Lung (tissue), 11 donors: ENCODE measurements at regions not wholly inside any gene's neighbourhood (a gene's known extent, or its start where the extent isn't known, plus 50 kb on each side); places are given as distances from the start of the nearest gene placed in this dataset.
A peak's percentile ranks its signal among the peaks of the same experiment; 100 is the strongest.

Experiments used
- ATAC-seq: fragments of 200-7000 bp; cut with Tn5 transposase; one replicate; pipeline ENCODE4 v1.9.1; 2020; ENCODE audit warnings: moderate number of reproducible peaks; ENCODE audit not compliant: insufficient read depth, low FRiP score
- DNase-seq, 3 donors: peaks; one replicate each; pipeline ENCODE4 v3.0.0-alpha.2; 2013 to 2017
- H3K27ac ChIP-seq, 2 donors: one replicate each; pipeline ENCODE4 v1.5.1; 2013; ENCODE audit warnings: mild to moderate bottlenecking in 2 of 2, moderate library complexity in 2 of 2, control low read depth in 1 of 2, inconsistent platforms in 1 of 2, low read depth in 1 of 2, low read length in 1 of 2
- H3K27me3 ChIP-seq, 3 donors: one replicate each; pipeline ENCODE4 v1.5.1; 2013; ENCODE audit warnings: low read length in 2 of 3; ENCODE audit not compliant: control insufficient read depth in 3 of 3, insufficient read depth in 3 of 3
- H3K36me3 ChIP-seq, 4 donors: one replicate each; pipeline ENCODE4 v1.5.1; 2013; ENCODE audit warnings: low read length in 4 of 4, mild to moderate bottlenecking in 1 of 4, moderate library complexity in 1 of 4; ENCODE audit not compliant: control insufficient read depth in 4 of 4, insufficient read depth in 4 of 4
- H3K4me1 ChIP-seq, 5 donors: one replicate each; pipeline ENCODE4 v1.5.1; 2013; ENCODE audit warnings: low read length in 5 of 5, mild to moderate bottlenecking in 2 of 5, moderate library complexity in 1 of 5; ENCODE audit not compliant: control insufficient read depth in 5 of 5, insufficient read depth in 5 of 5
- H3K4me3 ChIP-seq: one replicate; pipeline ENCODE4 v1.5.1; 2013; ENCODE audit warnings: mild to moderate bottlenecking, control low read depth, moderate library complexity
- H3K9ac ChIP-seq, 2 donors: one replicate each; pipeline ENCODE4 v1.5.1; 2013; ENCODE audit warnings: low read length in 2 of 2, control low read depth in 1 of 2; ENCODE audit not compliant: insufficient read depth in 1 of 2
- H3K9me3 ChIP-seq, 4 donors: one replicate each; pipeline ENCODE4 v1.5.1; 2013; ENCODE audit warnings: low read length in 3 of 4, mild to moderate bottlenecking in 1 of 4, moderate library complexity in 1 of 4; ENCODE audit not compliant: control insufficient read depth in 4 of 4, insufficient read depth in 3 of 4
- WGBS, 2 donors: extraction: QIAGEN DNeasy Blood & Tissue Kit; methylation state at CpG; one replicate each; pipeline ENCODE4 v1.1.7; 2013; 5-methylcytosine and 5-hydroxymethylcytosine counted together
- TF ChIP-seq, protein P1 (sequence below): IDR thresholded peaks from 2 replicates; pipeline ENCODE4 v1.5.1; 2012; ENCODE audit warnings: mild to moderate bottlenecking; ENCODE audit errors: control extremely low read depth, extremely low read depth
- donor health status: control.
- donor health status: control.
- donor health status: Bipolar disorder and iron deficiency.
- donor health status: healthy.
- donor health status: DM: yes; HTN: yes; CAD: no.

DNA sequence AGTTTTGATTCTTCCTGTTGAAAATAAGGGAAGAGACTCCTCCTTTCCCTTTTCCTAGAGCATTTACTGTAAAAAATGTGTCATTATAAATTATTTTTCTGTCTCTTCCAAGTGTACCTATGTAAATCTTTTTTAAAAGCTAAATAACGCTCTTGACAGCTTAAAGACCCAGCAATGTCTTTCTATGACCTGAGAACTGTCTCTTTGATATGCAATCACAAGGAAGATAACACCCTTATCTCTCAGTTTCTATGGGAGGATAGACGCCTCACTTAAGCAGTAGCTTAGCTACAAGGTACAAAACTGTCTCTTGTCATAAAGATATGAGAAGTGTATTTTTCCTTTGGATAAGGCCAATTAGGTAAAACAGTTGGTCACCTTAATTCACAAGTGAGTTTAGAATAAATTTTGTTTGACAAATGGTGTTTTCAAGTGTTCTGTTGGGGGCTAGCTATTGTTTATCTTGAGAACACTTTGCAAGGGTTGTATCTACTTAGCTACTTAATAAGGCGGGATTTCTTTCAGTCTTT is 980.6 kb upstream of the EYS start:
- no peaks in the 10 kb centered on the region for H3K9me3 ChIP-seq
- no peaks in the 10 kb centered on the region for H3K36me3 ChIP-seq
- no peaks in the 10 kb centered on the region for H3K27me3 ChIP-seq
- no peak overlapping the region for H3K9ac ChIP-seq
- 48% methylated on average over 3 of the region's 3 CpGs for WGBS, 2 donors
- H3K4me1 ChIP-seq, result no peaks in the 10 kb centered on the region
- DNase-seq (no peak), ATAC-seq (no peak)
- no peak overlapping the region for H3K27ac ChIP-seq
- H3K4me3 ChIP-seq, result no peak overlapping the region
- TF ChIP-seq, protein P1, sequence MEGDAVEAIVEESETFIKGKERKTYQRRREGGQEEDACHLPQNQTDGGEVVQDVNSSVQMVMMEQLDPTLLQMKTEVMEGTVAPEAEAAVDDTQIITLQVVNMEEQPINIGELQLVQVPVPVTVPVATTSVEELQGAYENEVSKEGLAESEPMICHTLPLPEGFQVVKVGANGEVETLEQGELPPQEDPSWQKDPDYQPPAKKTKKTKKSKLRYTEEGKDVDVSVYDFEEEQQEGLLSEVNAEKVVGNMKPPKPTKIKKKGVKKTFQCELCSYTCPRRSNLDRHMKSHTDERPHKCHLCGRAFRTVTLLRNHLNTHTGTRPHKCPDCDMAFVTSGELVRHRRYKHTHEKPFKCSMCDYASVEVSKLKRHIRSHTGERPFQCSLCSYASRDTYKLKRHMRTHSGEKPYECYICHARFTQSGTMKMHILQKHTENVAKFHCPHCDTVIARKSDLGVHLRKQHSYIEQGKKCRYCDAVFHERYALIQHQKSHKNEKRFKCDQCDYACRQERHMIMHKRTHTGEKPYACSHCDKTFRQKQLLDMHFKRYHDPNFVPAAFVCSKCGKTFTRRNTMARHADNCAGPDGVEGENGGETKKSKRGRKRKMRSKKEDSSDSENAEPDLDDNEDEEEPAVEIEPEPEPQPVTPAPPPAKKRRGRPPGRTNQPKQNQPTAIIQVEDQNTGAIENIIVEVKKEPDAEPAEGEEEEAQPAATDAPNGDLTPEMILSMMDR, result no peak

DNA sequence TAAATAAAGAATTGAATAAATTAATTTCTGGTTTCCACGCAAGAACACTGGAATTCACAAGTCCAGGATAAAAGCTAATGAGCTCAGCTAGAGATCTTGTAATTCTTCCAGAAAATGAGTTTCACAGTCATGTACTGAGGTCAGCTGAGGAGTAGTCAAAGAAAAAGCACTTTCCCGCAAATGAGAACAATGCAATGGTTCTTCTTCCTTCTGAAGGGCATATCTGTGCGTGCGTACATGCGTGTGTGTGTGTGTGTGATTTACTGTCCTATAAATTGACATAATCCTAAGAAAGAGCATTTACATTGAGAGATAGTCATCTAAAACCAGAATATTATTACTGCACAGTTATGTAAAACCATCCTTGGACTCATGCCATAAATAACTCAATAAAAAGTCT is 968.9 kb upstream of the EYS start:
- DNase-seq (peak in 2 of 3 donors; percentile 6 to 22), ATAC-seq (no peak)
- Histone ChIP-seq H3K4me1 (peaks cover 0 to 3% (median 0%) of the 10 kb centered on the region in 5 donors), H3K9me3 (peaks cover 0 to 3% (median 0%) of the 10 kb centered on the region in 4 donors), H3K9ac (no peak overlapping the region), H3K27ac (no peak overlapping the region), H3K27me3 (no peaks in the 10 kb centered on the region), H3K4me3 (no peak overlapping the region), H3K36me3 (no peaks in the 10 kb centered on the region)
- TF ChIP-seq, protein P1, result no peak
- 83 to 90% methylated on average over 5 of the region's 5 CpGs for WGBS, 2 donors

DNA sequence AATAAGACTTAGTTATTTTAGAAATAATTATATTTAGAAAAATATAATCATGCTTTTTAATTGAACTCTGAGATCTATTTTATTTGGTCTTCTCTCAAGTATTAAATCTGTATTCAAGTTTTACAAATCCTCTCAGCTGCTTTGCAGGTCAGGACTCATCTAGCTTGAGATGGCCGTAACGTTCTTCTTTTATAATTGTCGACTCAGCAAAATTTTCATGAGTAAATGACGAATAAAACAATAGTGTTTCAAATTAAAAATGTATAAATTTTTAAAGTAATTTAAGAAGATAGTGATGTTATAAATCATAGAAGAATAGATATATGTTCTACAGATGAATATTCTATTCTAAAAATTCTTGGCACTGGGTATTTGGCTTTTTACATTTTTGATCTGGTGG is 957.1 kb upstream of the EYS start:
- no peak for ATAC-seq
- 94 to 98% methylated on average over 4 of the region's 4 CpGs for WGBS, 2 donors
- H3K9ac ChIP-seq, result no peak overlapping the region

More for the DNA sequence above, 957.1 kb upstream of the EYS start:
- no peak overlapping the region for H3K4me3 ChIP-seq
- H3K27me3 ChIP-seq, result no peaks in the 10 kb centered on the region
- no peaks in the 10 kb centered on the region for H3K36me3 ChIP-seq
- H3K27ac ChIP-seq, result no peak overlapping the region
- peaks cover 0 to 4% (median 0%) of the 10 kb centered on the region in 5 donors for H3K4me1 ChIP-seq
- no peak for DNase-seq
- TF ChIP-seq, protein P1, result no peak
- no peaks in the 10 kb centered on the region for H3K9me3 ChIP-seq
